Gastrocnemius medialis (tissue), 4 donors: ENCODE measurements at regions not wholly inside any gene's neighbourhood (a gene's known extent, or its start where the extent isn't known, plus 50 kb on each side); places are given as distances from the start of the nearest gene placed in this dataset.

Experiments used
- ATAC-seq, 2 donors: fragments of 150-250 bp; one replicate each; pipeline ENCODE4 v1.9.1; 2016
- DNase-seq, 2 donors: peaks; one replicate each; pipeline ENCODE4 v3.0.0-alpha.2; 2019
- H3K27ac ChIP-seq, 4 donors: fragments of 200-600 bp; sonication (generic); 1 replicate in 1 of 4; 2 replicates in 3 of 4; pipeline ENCODE4 v1.5.1; 2016 to 2018; ENCODE audit warnings: mild to moderate bottlenecking in 2 of 4, moderate library complexity in 1 of 4
- H3K27me3 ChIP-seq, 3 donors: fragments of 200-600 bp; sonication (generic) in 2 of 3; 1 replicate in 1 of 3; 2 replicates in 2 of 3; pipeline versions ENCODE4 v1.5.1 to v1.6.0; 2016 to 2019; ENCODE audit warnings: mild to moderate bottlenecking in 1 of 3, moderate library complexity in 1 of 3
- H3K36me3 ChIP-seq, 2 donors: fragments of 200-600 bp; sonication (generic) in 1 of 2; one replicate each; pipeline ENCODE4 v1.5.1; 2017 to 2018
- H3K4me1 ChIP-seq, 2 donors: fragments of 200-600 bp; sonication (generic) in 1 of 2; one replicate each; pipeline ENCODE4 v1.5.1; 2016 to 2017; ENCODE audit warnings: mild to moderate bottlenecking in 2 of 2
- H3K4me3 ChIP-seq, 4 donors: fragments of 200-600 bp; sonication (generic) in 3 of 4; 1 replicate in 1 of 4; 2 replicates in 3 of 4; pipeline ENCODE4 v1.5.1; 2016 to 2019; ENCODE audit warnings: mild to moderate bottlenecking in 2 of 4
- H3K9me3 ChIP-seq, 3 donors: fragments of 200-600 bp; sonication (generic) in 2 of 3; 1 replicate in 1 of 3; 2 replicates in 2 of 3; pipeline ENCODE4 v1.5.1; 2016 to 2019
- POLR2A ChIP-seq, 2 donors: fragments of 450-650 bp; IDR thresholded peaks; one replicate each; pipeline ENCODE4 v1.6.1; 2017; ENCODE audit warnings: antibody characterized with exemption in 2 of 2, mild to moderate bottlenecking in 2 of 2, moderate library complexity in 2 of 2
- in situ Hi-C, 4 donors: fragments of 200-750 bp; cut with MboI; loops; one replicate each; pipeline versions ENCODE4 v1.15.0 to v1.8.0; 2017; ENCODE audit warnings: low sequenced_read_pairs in 4 of 4
- intact Hi-C: fragments of 100-400 bp; cut with DNase I; formaldehyde crosslinking; loops from one replicate; pipeline ENCODE4 v1.15.1; 2023; ENCODE audit warnings: low total_unique reads
- TF ChIP-seq, protein P1 (sequence below), 5 experiments: fragments of 450-650 bp in 3 of 5; fragments of 200-600 bp in 2 of 5; sonication (generic) in 2 of 5; IDR thresholded peaks in 4 of 5; conservative IDR thresholded peaks in 1 of 5; 1 replicate in 4 of 5; 2 replicates in 1 of 5; pipeline ENCODE4 v1.5.1; 2016 to 2019; ENCODE audit warnings: antibody characterized with exemption in 5 of 5, mild to moderate bottlenecking in 3 of 5, moderate library complexity in 3 of 5

DNA sequence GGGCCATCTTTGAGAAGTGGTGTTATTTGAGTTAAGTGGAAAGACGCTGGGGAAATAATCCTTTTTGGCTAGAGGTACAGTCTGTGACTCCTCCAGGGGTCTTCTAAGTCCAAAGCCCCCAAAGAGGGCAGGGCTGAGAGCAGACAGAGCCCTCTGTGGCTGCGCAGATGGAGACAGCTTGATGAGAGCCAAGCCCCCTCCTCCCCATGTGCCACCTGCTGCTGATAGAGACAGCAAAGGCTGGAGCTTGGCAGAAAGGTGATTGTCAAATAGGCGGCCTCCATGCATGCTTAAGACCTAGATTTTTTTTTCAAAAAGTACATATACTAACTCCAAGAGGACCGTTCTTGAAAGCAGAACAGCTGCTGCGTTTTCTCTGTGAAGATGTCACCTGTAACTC is 72.4 kb downstream of the CRYGS start:
- TF ChIP-seq, protein P1, sequence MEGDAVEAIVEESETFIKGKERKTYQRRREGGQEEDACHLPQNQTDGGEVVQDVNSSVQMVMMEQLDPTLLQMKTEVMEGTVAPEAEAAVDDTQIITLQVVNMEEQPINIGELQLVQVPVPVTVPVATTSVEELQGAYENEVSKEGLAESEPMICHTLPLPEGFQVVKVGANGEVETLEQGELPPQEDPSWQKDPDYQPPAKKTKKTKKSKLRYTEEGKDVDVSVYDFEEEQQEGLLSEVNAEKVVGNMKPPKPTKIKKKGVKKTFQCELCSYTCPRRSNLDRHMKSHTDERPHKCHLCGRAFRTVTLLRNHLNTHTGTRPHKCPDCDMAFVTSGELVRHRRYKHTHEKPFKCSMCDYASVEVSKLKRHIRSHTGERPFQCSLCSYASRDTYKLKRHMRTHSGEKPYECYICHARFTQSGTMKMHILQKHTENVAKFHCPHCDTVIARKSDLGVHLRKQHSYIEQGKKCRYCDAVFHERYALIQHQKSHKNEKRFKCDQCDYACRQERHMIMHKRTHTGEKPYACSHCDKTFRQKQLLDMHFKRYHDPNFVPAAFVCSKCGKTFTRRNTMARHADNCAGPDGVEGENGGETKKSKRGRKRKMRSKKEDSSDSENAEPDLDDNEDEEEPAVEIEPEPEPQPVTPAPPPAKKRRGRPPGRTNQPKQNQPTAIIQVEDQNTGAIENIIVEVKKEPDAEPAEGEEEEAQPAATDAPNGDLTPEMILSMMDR (IDR thresholded peaks at IDR 0.05 in 4 of 5, conservative IDR thresholded peaks at IDR 0.05 in 1 of 5): no peak
- Histone ChIP-seq H3K4me1 (no peaks in the 10 kb centered on the region), H3K4me3 (no peak overlapping the region), H3K27ac (no peak overlapping the region), H3K27me3 (no peaks in the 10 kb centered on the region), H3K36me3 (no peaks in the 10 kb centered on the region), H3K9me3 (no peaks in the 10 kb centered on the region)
- intact Hi-C loops (no loop called here), in situ Hi-C loops (no loop called here)
- DNase-seq (no peak), ATAC-seq (no peak)

DNA sequence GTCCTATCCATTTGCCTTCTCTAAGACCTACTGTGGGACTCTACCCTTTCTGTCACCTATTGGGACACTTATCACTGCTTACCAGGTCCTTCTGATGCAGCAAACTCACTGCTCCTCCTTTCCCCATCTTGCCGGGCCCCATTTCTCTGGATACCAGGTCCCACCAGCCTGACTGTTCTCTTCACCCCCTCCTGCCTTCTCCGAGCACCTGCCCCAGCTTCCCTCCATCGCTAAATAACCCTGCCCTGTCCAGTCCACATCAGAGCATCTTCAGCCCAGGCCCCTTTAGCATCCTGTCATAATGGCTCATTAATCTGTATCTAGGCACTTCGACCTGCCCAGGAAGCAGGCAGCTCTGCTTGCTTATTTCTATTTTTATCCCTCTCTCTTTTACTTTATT is 74.7 kb downstream of the CRYGS start:
- intact Hi-C loops: no loop called here
- H3K9me3 ChIP-seq: no peaks in the 10 kb centered on the region
- no peaks in the 10 kb centered on the region for H3K27me3 ChIP-seq
- no peaks in the 10 kb centered on the region for H3K4me1 ChIP-seq
- TF ChIP-seq, protein P1 (IDR thresholded peaks at IDR 0.05 in 4 of 5, conservative IDR thresholded peaks at IDR 0.05 in 1 of 5): no peak
- no peak for TF ChIP-seq POLR2A (IDR thresholded peaks at IDR 0.05)
- no peaks in the 10 kb centered on the region for H3K36me3 ChIP-seq
- DNase-seq: no peak
- H3K27ac ChIP-seq: no peak overlapping the region
- no peak for ATAC-seq
- in situ Hi-C loops: no loop called here
- no peak overlapping the region for H3K4me3 ChIP-seq

DNA sequence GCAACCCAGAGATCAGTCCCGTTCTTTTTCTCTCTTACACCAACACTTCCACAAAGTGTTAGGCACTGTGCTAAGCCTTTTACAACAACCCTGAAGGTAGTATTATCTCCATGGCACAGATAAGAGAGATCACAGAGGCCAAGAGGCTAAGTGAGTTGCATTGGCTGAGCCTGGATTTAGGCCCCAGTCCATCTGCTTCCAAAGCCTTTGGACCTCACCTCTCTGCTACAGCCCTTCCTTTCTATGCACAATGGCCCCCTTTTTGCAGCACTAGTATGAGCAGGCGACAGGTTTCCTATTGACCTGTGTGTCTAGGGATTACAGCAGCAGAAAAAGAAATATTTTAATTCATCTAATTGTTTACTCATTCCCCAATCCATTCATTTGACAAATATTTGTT is 76.2 kb downstream of the CRYGS start:
- Histone ChIP-seq H3K27me3 (no peaks in the 10 kb centered on the region), H3K36me3 (no peaks in the 10 kb centered on the region), H3K4me1 (no peaks in the 10 kb centered on the region), H3K4me3 (no peak overlapping the region), H3K27ac (no peak overlapping the region), H3K9me3 (no peaks in the 10 kb centered on the region)
- TF ChIP-seq, protein P1 (IDR thresholded peaks at IDR 0.05 in 4 of 5, conservative IDR thresholded peaks at IDR 0.05 in 1 of 5): no peak
- no peak for TF ChIP-seq POLR2A (IDR thresholded peaks at IDR 0.05)
- intact Hi-C loops (no loop called here), in situ Hi-C loops (no loop called here)
- DNase-seq (no peak), ATAC-seq (no peak)

DNA sequence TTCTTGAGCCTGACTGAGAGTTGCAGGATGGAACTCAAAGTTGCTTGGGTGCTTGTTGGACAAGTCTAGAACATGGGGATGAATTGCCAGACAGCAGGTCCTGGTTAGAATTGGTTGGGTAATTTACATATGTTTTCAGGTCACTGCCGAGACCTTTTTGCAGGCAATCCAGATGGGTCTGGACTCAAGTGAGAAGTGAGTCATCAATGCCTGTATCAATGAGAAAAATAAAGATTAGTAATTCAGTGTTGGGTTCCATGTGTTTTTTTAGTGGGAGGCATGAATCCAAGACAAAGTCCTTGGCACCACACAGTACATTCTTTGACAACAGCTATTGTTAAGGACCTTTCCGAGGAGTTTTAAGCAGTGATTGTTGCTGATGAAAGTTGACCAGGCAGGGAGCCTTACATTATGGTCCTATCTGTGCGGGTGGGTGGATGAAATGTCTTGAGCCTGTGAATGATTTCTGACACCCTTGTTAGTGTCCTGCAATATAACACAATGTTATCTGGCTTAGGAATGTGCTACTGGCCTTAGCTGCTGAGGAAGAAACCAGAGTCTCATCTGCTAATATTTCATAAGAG is 77.7 kb downstream of the CRYGS start:
- no peak overlapping the region for H3K27ac ChIP-seq
- no peaks in the 10 kb centered on the region for H3K4me1 ChIP-seq
- in situ Hi-C loops: no loop called here
- ATAC-seq: no peak
- no peak for DNase-seq
- no peaks in the 10 kb centered on the region for H3K36me3 ChIP-seq
- H3K4me3 ChIP-seq: no peak overlapping the region
- no peaks in the 10 kb centered on the region for H3K27me3 ChIP-seq
- intact Hi-C loops: no loop called here
- TF ChIP-seq, protein P1 (IDR thresholded peaks at IDR 0.05 in 4 of 5, conservative IDR thresholded peaks at IDR 0.05 in 1 of 5): no peak
- TF ChIP-seq POLR2A (IDR thresholded peaks at IDR 0.05): no peak
- no peaks in the 10 kb centered on the region for H3K9me3 ChIP-seq

DNA sequence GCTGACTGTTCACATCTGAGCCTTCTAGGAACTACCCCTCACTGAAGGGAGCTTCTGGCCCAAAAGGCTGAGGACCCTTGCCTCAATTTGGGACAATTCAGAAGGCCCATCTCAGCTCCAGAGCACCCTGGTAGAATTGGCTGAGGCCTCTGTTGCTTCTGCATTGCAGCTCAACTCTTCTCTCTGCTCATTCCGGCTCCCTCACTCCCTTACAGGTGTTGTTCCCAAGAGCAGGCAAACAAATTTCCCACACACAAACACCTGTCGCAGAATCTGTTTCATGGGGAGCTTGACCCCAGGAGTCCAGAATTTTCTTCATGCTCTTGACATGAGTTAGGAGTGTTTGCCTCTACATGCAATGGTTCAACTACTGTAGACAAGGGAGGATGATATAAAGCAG is 78.7 kb downstream of the CRYGS start:
- Histone ChIP-seq H3K4me1 (no peaks in the 10 kb centered on the region), H3K27ac (no peak overlapping the region), H3K27me3 (no peaks in the 10 kb centered on the region), H3K36me3 (no peaks in the 10 kb centered on the region), H3K9me3 (no peaks in the 10 kb centered on the region), H3K4me3 (no peak overlapping the region)
- TF ChIP-seq, protein P1 (IDR thresholded peaks at IDR 0.05 in 4 of 5, conservative IDR thresholded peaks at IDR 0.05 in 1 of 5): no peak
- TF ChIP-seq POLR2A (IDR thresholded peaks at IDR 0.05): no peak
- in situ Hi-C loops (no loop called here), intact Hi-C loops (no loop called here)
- DNase-seq: no peak
- no peak for ATAC-seq
